MM.1S (cell line): ENCODE measurements at regions not wholly inside any gene's neighbourhood (a gene's known extent, or its start where the extent isn't known, plus 50 kb on each side); places are given as distances from the start of the nearest gene placed in this dataset.

ENCODE experiments used
- CTCF ChIP-seq: fragments of 300-600 bp; sonication (generic); IDR thresholded peaks from 2 replicates; pipeline ENCODE4 v1.5.1; 2016; ENCODE audit warnings: antibody characterized with exemption, low read length, mixed read lengths
- EZH2 ChIP-seq: fragments of 300-600 bp; sonication (generic); optimal IDR thresholded peaks from 2 replicates; pipeline ENCODE3; 2017; ENCODE audit warnings: low read depth, mild to moderate bottlenecking, antibody characterized with exemption, low read length, mixed read lengths
- EZH2phosphoT487 ChIP-seq: fragments of 300-600 bp; sonication (generic); IDR thresholded peaks from 2 replicates; pipeline ENCODE4 v1.6.1; 2018; ENCODE audit warnings: antibody characterized with exemption, low read length

- TF ChIP-seq CTCF = no peak
- TF ChIP-seq EZH2 = no peak
- no peak for TF ChIP-seq EZH2phosphoT487
Observed at GRCh38 chr12:28618171-28618570, 427.9 kb downstream of the CCDC91 start.
